Testis (tissue), 2 donors: ENCODE measurements at regions not wholly inside any gene's neighbourhood (a gene's known extent, or its start where the extent isn't known, plus 50 kb on each side); places are given as distances from the start of the nearest gene placed in this dataset.

Source experiments
- POLR2A ChIP-seq: fragments of 450-650 bp; IDR thresholded peaks from one replicate; pipeline ENCODE4 v1.6.1; 2017; ENCODE audit warnings: antibody characterized with exemption, mild to moderate bottlenecking, moderate library complexity
- TF ChIP-seq, protein P1 (sequence below), 3 experiments: fragments of 450-650 bp in 2 of 3; fragments of 200-600 bp in 1 of 3; sonication (generic) in 1 of 3; IDR thresholded peaks; one replicate each; pipeline ENCODE4 v1.5.1; 2016 to 2019; ENCODE audit warnings: antibody characterized with exemption in 3 of 3, mild to moderate bottlenecking in 2 of 3, moderate library complexity in 1 of 3

- TF ChIP-seq, protein P1, sequence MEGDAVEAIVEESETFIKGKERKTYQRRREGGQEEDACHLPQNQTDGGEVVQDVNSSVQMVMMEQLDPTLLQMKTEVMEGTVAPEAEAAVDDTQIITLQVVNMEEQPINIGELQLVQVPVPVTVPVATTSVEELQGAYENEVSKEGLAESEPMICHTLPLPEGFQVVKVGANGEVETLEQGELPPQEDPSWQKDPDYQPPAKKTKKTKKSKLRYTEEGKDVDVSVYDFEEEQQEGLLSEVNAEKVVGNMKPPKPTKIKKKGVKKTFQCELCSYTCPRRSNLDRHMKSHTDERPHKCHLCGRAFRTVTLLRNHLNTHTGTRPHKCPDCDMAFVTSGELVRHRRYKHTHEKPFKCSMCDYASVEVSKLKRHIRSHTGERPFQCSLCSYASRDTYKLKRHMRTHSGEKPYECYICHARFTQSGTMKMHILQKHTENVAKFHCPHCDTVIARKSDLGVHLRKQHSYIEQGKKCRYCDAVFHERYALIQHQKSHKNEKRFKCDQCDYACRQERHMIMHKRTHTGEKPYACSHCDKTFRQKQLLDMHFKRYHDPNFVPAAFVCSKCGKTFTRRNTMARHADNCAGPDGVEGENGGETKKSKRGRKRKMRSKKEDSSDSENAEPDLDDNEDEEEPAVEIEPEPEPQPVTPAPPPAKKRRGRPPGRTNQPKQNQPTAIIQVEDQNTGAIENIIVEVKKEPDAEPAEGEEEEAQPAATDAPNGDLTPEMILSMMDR (IDR thresholded peaks at IDR 0.05) = no peak
- TF ChIP-seq POLR2A = no peak
Observed at GRCh38 chr11:36751335-36751781, 153.3 kb upstream of the RAG2 start.
